ENCODE measurements at regions not wholly inside any gene's neighbourhood (a gene's known extent, or its start where the extent isn't known, plus 50 kb on each side); places are given as distances from the start of the nearest gene placed in this dataset.
A peak's percentile ranks its signal among the peaks of the same experiment; 100 is the strongest.

GRCh38 chr15:70597056-70597603 is 166.2 kb downstream of the UACA start:
- Histone ChIP-seq H3K27ac (ENCODE audit: insufficient read depth, low read length) (no peak overlapping the region), H4K20me1 (ENCODE audit: control insufficient read depth, extremely low read depth, insufficient read depth, low read length) (no peaks in the 10 kb centered on the region), H3K9ac (ENCODE audit: insufficient read depth, low read length) (no peak overlapping the region), H2AFZ (ENCODE audit: low read length) (no peak overlapping the region), H3K4me3 (replicated peaks in 1 of 4; ENCODE audit: control extremely low read depth in 1 of 4, insufficient read depth in 1 of 4, low read depth in 3 of 4, low read length in 4 of 4) (no peak overlapping the region), H3K27me3 (ENCODE audit: control insufficient read depth, insufficient read depth, low read length) (no peaks in the 10 kb centered on the region), H3K4me1 (ENCODE audit: control insufficient read depth, extremely low read depth, insufficient read depth, low read length) (peaks cover 8% of the 10 kb centered on the region), H3K9me3 (ENCODE audit: control insufficient read depth, insufficient read depth, low read depth, low read length) (no peaks in the 10 kb centered on the region), H3K36me3 (ENCODE audit: control insufficient read depth, insufficient read depth, low read length) (no peaks in the 10 kb centered on the region), H3K4me2 (ENCODE audit: extremely low read depth, insufficient read depth, low read length) (no peak overlapping the region), H3K79me2 (ENCODE audit: control insufficient read depth, insufficient read depth, low read length) (no peaks in the 10 kb centered on the region)
- TF ChIP-seq, protein P1, sequence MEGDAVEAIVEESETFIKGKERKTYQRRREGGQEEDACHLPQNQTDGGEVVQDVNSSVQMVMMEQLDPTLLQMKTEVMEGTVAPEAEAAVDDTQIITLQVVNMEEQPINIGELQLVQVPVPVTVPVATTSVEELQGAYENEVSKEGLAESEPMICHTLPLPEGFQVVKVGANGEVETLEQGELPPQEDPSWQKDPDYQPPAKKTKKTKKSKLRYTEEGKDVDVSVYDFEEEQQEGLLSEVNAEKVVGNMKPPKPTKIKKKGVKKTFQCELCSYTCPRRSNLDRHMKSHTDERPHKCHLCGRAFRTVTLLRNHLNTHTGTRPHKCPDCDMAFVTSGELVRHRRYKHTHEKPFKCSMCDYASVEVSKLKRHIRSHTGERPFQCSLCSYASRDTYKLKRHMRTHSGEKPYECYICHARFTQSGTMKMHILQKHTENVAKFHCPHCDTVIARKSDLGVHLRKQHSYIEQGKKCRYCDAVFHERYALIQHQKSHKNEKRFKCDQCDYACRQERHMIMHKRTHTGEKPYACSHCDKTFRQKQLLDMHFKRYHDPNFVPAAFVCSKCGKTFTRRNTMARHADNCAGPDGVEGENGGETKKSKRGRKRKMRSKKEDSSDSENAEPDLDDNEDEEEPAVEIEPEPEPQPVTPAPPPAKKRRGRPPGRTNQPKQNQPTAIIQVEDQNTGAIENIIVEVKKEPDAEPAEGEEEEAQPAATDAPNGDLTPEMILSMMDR (conservative IDR thresholded peaks at IDR 0.05 in 1 of 2, IDR thresholded peaks at IDR 0.05 in 1 of 2; ENCODE audit: low read depth in 1 of 2, low read length in 2 of 2) = no peak
- TF ChIP-seq EZH2 (IDR thresholded peaks at IDR 0.05; ENCODE audit: low read length, missing control alignments) = no peak
- DNase-seq (ENCODE audit: low read depth in 2 of 2) = peak in 1 of 2 donors; percentile 56

DNA sequence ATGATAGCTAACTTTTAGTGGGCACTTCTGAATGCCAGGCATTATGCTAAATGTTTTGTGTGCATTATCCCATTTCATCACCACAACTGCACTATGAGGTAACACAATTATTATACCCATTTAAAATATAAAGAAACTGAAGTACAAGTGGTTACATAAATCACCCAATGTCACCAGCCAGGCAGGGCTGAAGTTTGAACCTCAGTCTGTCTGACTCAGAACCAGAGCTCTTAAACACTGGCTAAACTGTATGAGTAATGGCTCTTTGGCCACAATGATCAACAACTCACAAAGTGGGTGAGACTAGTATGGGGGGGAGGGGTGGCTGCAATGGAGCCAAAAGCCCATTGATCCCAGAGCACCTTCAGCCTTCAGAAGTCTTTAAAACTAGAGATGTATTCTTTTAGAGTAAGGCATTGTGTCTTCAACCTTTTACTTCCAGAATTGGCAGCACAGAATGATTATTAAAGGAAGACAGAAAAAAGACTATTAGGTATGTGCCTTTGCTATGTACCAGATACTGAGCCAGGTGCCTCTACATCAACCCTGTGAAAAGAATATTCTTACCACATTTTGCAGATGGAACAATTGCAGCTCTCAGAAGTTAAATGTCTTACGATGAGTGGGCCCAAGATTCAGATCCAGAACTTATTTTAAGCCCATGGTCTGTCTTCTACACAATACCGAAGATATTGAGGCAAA is 166.9 kb downstream of the UACA start:
- H2AFZ ChIP-seq (ENCODE audit: low read length) = no peak overlapping the region
- no peaks in the 10 kb centered on the region for H3K9me3 ChIP-seq (ENCODE audit: control insufficient read depth, insufficient read depth, low read depth, low read length)
- H3K4me2 ChIP-seq (ENCODE audit: extremely low read depth, insufficient read depth, low read length) = no peak overlapping the region
- no peak overlapping the region for H3K9ac ChIP-seq (ENCODE audit: insufficient read depth, low read length)
- H3K36me3 ChIP-seq (ENCODE audit: control insufficient read depth, insufficient read depth, low read length) = no peaks in the 10 kb centered on the region
- no peaks in the 10 kb centered on the region for H3K79me2 ChIP-seq (ENCODE audit: control insufficient read depth, insufficient read depth, low read length)
- no peak for TF ChIP-seq EZH2 (IDR thresholded peaks at IDR 0.05; ENCODE audit: low read length, missing control alignments)
- TF ChIP-seq, protein P1 (conservative IDR thresholded peaks at IDR 0.05 in 1 of 2, IDR thresholded peaks at IDR 0.05 in 1 of 2; ENCODE audit: low read depth in 1 of 2, low read length in 2 of 2) = no peak
- peaks cover 8% of the 10 kb centered on the region for H3K4me1 ChIP-seq (ENCODE audit: control insufficient read depth, extremely low read depth, insufficient read depth, low read length)
- DNase-seq (ENCODE audit: low read depth in 2 of 2) = peak; percentile 83 to 96
- H3K27me3 ChIP-seq (ENCODE audit: control insufficient read depth, insufficient read depth, low read length) = no peaks in the 10 kb centered on the region
- H3K27ac ChIP-seq (ENCODE audit: insufficient read depth, low read length) = no peak overlapping the region
- H4K20me1 ChIP-seq (ENCODE audit: control insufficient read depth, extremely low read depth, insufficient read depth, low read length) = no peaks in the 10 kb centered on the region
- no peak overlapping the region for H3K4me3 ChIP-seq (replicated peaks in 1 of 4; ENCODE audit: control extremely low read depth in 1 of 4, insufficient read depth in 1 of 4, low read depth in 3 of 4, low read length in 4 of 4)

DNA sequence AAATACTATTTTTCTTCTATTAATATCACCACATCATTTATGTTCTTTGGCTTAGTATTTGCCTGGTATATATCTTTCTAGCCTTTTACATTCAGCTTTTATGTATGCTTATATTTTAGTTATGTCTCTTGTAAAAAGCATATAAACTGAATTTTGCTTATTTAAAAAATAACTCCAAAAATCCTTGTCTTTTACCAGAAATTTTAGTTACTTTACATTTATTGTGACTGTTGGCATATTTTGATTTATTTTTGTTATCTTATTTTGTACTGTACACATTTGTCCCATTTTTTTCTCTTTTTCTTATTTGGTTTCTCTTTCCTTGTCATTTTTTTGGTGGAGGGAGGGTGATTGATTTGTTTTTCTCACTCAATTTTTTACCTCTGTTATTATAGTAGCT is 169.6 kb downstream of the UACA start:
- Histone ChIP-seq H3K27me3 (ENCODE audit: control insufficient read depth, insufficient read depth, low read length) (no peaks in the 10 kb centered on the region), H3K27ac (ENCODE audit: insufficient read depth, low read length) (no peak overlapping the region), H2AFZ (ENCODE audit: low read length) (no peak overlapping the region), H3K9me3 (ENCODE audit: control insufficient read depth, insufficient read depth, low read depth, low read length) (no peaks in the 10 kb centered on the region), H3K9ac (ENCODE audit: insufficient read depth, low read length) (no peak overlapping the region), H3K4me3 (replicated peaks in 1 of 4; ENCODE audit: control extremely low read depth in 1 of 4, insufficient read depth in 1 of 4, low read depth in 3 of 4, low read length in 4 of 4) (no peak overlapping the region), H3K36me3 (ENCODE audit: control insufficient read depth, insufficient read depth, low read length) (no peaks in the 10 kb centered on the region), H3K79me2 (ENCODE audit: control insufficient read depth, insufficient read depth, low read length) (no peaks in the 10 kb centered on the region), H4K20me1 (ENCODE audit: control insufficient read depth, extremely low read depth, insufficient read depth, low read length) (no peaks in the 10 kb centered on the region), H3K4me1 (ENCODE audit: control insufficient read depth, extremely low read depth, insufficient read depth, low read length) (peaks cover 8% of the 10 kb centered on the region), H3K4me2 (ENCODE audit: extremely low read depth, insufficient read depth, low read length) (no peak overlapping the region)
- DNase-seq (ENCODE audit: low read depth in 2 of 2) = no peak
- no peak for TF ChIP-seq EZH2 (IDR thresholded peaks at IDR 0.05; ENCODE audit: low read length, missing control alignments)
- TF ChIP-seq, protein P1 (conservative IDR thresholded peaks at IDR 0.05 in 1 of 2, IDR thresholded peaks at IDR 0.05 in 1 of 2; ENCODE audit: low read depth in 1 of 2, low read length in 2 of 2) = no peak
